Neural progenitor cell (in vitro differentiated cells): ENCODE measurements at regions not wholly inside any gene's neighbourhood (a gene's known extent, or its start where the extent isn't known, plus 50 kb on each side); places are given as distances from the start of the nearest gene placed in this dataset.

Experiments used
- CTCF ChIP-seq: fragments of 200-600 bp; sonication (generic); IDR thresholded peaks from 2 replicates; pipeline ENCODE4 v1.5.1; 2017; ENCODE audit warnings: antibody characterized with exemption, mild to moderate bottlenecking
- EZH2 ChIP-seq: fragments of 200-600 bp; sonication (generic); IDR thresholded peaks from 2 replicates; pipeline ENCODE4 v1.6.1; 2017; ENCODE audit warnings: antibody characterized with exemption, mild to moderate bottlenecking, moderate library complexity
- EZH2phosphoT487 ChIP-seq: fragments of 200-600 bp; sonication (generic); IDR thresholded peaks from 2 replicates; pipeline ENCODE4 v1.6.1; 2017; ENCODE audit warnings: antibody characterized with exemption

- TF ChIP-seq CTCF (no peak), EZH2 (no peak), EZH2phosphoT487 (no peak)
These were observed 1160.7 kb upstream of the NRXN1 start for GRCh38 chr2:52192656-52193055.
